Gastrocnemius medialis (tissue), 4 donors: ENCODE measurements at regions not wholly inside any gene's neighbourhood (a gene's known extent, or its start where the extent isn't known, plus 50 kb on each side); places are given as distances from the start of the nearest gene placed in this dataset.

Experiments used
- POLR2A ChIP-seq, 2 donors: fragments of 450-650 bp; IDR thresholded peaks; one replicate each; pipeline ENCODE4 v1.6.1; 2017; ENCODE audit warnings: antibody characterized with exemption in 2 of 2, mild to moderate bottlenecking in 2 of 2, moderate library complexity in 2 of 2
- TF ChIP-seq, protein P1 (sequence below), 5 experiments: fragments of 450-650 bp in 3 of 5; fragments of 200-600 bp in 2 of 5; sonication (generic) in 2 of 5; IDR thresholded peaks in 4 of 5; conservative IDR thresholded peaks in 1 of 5; 1 replicate in 4 of 5; 2 replicates in 1 of 5; pipeline ENCODE4 v1.5.1; 2016 to 2019; ENCODE audit warnings: antibody characterized with exemption in 5 of 5, mild to moderate bottlenecking in 3 of 5, moderate library complexity in 3 of 5

DNA sequence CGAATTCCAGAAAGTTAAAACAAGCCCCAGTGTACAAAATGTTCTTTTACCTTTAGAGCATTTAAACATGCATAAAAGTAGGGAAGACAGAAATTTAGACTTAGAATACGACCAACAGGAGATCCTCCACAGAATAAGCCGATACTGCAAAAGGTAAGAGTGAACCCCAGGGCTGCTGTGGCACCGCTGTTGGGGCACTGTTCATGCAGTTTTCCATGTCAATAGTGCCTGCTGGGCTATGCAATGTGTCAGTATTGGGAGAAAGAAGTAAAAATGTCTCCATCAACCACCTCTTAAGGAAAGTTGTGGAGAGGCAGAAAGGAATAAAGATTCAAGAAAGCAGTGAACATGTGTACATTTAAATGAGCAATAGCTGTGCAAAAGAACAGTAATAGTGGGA lies 326.5 kb upstream of the SEMA3C start:
- TF ChIP-seq, protein P1, sequence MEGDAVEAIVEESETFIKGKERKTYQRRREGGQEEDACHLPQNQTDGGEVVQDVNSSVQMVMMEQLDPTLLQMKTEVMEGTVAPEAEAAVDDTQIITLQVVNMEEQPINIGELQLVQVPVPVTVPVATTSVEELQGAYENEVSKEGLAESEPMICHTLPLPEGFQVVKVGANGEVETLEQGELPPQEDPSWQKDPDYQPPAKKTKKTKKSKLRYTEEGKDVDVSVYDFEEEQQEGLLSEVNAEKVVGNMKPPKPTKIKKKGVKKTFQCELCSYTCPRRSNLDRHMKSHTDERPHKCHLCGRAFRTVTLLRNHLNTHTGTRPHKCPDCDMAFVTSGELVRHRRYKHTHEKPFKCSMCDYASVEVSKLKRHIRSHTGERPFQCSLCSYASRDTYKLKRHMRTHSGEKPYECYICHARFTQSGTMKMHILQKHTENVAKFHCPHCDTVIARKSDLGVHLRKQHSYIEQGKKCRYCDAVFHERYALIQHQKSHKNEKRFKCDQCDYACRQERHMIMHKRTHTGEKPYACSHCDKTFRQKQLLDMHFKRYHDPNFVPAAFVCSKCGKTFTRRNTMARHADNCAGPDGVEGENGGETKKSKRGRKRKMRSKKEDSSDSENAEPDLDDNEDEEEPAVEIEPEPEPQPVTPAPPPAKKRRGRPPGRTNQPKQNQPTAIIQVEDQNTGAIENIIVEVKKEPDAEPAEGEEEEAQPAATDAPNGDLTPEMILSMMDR (IDR thresholded peaks at IDR 0.05 in 4 of 5, conservative IDR thresholded peaks at IDR 0.05 in 1 of 5), result no peak
- no peak for TF ChIP-seq POLR2A (IDR thresholded peaks at IDR 0.05)
